IMR-90 (cell line): ENCODE measurements at regions not wholly inside any gene's neighbourhood (a gene's known extent, or its start where the extent isn't known, plus 50 kb on each side); places are given as distances from the start of the nearest gene placed in this dataset.
"Not testable (repeated sequence)": the region's sequence is repeated elsewhere in the genome, so short reads cannot be mapped to it uniquely, and the experiment has no call there.

Source experiments
- ATAC-seq: fragments of 200-7000 bp; cut with Tn5 transposase; 2 replicates; pipeline ENCODE4 v1.9.1; 2020; ENCODE audit warnings: low read depth, mild to moderate bottlenecking, moderate library complexity
- BruUV-seq: library from RNA; stranded (reverse); fragments of 400-500 nt; replicated peaks from 2 replicates; lab custom pipeline; 2021; lab: Mats Ljungman, UMichigan
- CTCF ChIA-PET: fragments of 300-600 bp; formaldehyde crosslinking; extraction: SDS; loops from one replicate; lab custom pipeline; 2021; ENCODE audit warnings: antibody characterized with exemption; lab: Yijun Ruan, JAX
- POLR2A ChIA-PET: fragments of 300-600 bp; sonication (Branson Sonifier 250); formaldehyde crosslinking; loops from one replicate; lab custom pipeline; 2022; ENCODE audit warnings: antibody characterized with exemption; ENCODE audit not compliant: unreplicated experiment; lab: Charles Lee
- DNase-seq: peaks from one replicate; pipeline ENCODE4 v3.0.0; 2013
- H2AFZ ChIP-seq: replicated peaks from 2 replicates; pipeline ENCODE3; 2013; ENCODE audit warnings: low read length, mild to moderate bottlenecking; ENCODE audit not compliant: poor library complexity
- H2AK5ac ChIP-seq: 2 replicates; pipeline ENCODE4 v1.6.1; 2013; ENCODE audit warnings: low read depth, low read length, inconsistent platforms
- H2AK9ac ChIP-seq: replicated peaks from 2 replicates; pipeline ENCODE3; 2013; ENCODE audit warnings: mild to moderate bottlenecking, low read depth, low read length, moderate library complexity; ENCODE audit not compliant: poor library complexity
- H2BK120ac ChIP-seq: 2 replicates; pipeline ENCODE4 v1.6.1; 2013; ENCODE audit warnings: low read depth, low read length, inconsistent platforms
- H2BK15ac ChIP-seq: 3 replicates; pipeline ENCODE4 v1.6.1; 2013; ENCODE audit warnings: low read depth, low read length, inconsistent platforms
- H2BK20ac ChIP-seq: 2 replicates; pipeline ENCODE4 v1.6.1; 2013; ENCODE audit warnings: low read depth, mild to moderate bottlenecking, inconsistent platforms, low read length, moderate library complexity
- H2BK5ac ChIP-seq: 2 replicates; pipeline ENCODE4 v1.6.1; 2013; ENCODE audit warnings: mild to moderate bottlenecking, low read depth, low read length, inconsistent platforms; ENCODE audit not compliant: poor library complexity, severe bottlenecking
- H3K14ac ChIP-seq: replicated peaks from 2 replicates; pipeline ENCODE4 v1.6.1; 2013; ENCODE audit warnings: low read depth, low read length, inconsistent platforms
- H3K18ac ChIP-seq: 2 replicates; pipeline ENCODE4 v1.6.1; 2013; ENCODE audit warnings: low read depth, low read length, control low read depth
- H3K23ac ChIP-seq: 2 replicates; pipeline ENCODE4 v1.6.1; 2013; ENCODE audit warnings: low read depth, low read length, inconsistent platforms
- H3K27ac ChIP-seq: 2 replicates; pipeline ENCODE4 v1.5.1; 2013; ENCODE audit warnings: mild to moderate bottlenecking, control low read depth, low read length; ENCODE audit not compliant: insufficient read depth
- H3K27me3 ChIP-seq: 2 replicates; pipeline ENCODE4 v1.6.1; 2013; ENCODE audit warnings: low read length; ENCODE audit not compliant: control insufficient read depth, insufficient read depth
- H3K36me3 ChIP-seq: 2 replicates; pipeline ENCODE4 v1.6.1; 2013; ENCODE audit warnings: low read length, mixed read lengths; ENCODE audit not compliant: control insufficient read depth, insufficient read depth
- H3K4ac ChIP-seq: 2 replicates; pipeline ENCODE4 v1.6.1; 2013; ENCODE audit warnings: low read depth, low read length, inconsistent platforms
- H3K4me1 ChIP-seq: 2 replicates; pipeline ENCODE4 v1.6.1; 2013; ENCODE audit warnings: low read length, mixed read lengths; ENCODE audit not compliant: control insufficient read depth, insufficient read depth
- H3K4me2 ChIP-seq: 2 replicates; pipeline ENCODE4 v1.6.1; 2013; ENCODE audit warnings: low read depth, mild to moderate bottlenecking, control low read depth, low read length, moderate library complexity
- H3K4me3 ChIP-seq: 2 replicates; pipeline ENCODE4 v1.5.1; 2013; ENCODE audit warnings: low read depth, mild to moderate bottlenecking, control low read depth, low read length, moderate library complexity; ENCODE audit not compliant: insufficient read depth
- H3K56ac ChIP-seq: 2 replicates; pipeline ENCODE4 v1.6.1; 2013; ENCODE audit warnings: low read length, inconsistent platforms; ENCODE audit not compliant: insufficient read depth; ENCODE audit errors: extremely low read depth
- H3K79me1 ChIP-seq, 2 experiments: 2 replicates each; pipeline ENCODE4 v1.6.1; 2013; ENCODE audit warnings: low read length in 2 of 2, inconsistent platforms in 1 of 2, low read depth in 1 of 2
- H3K9ac ChIP-seq: 2 replicates; pipeline ENCODE4 v1.6.1; 2013; ENCODE audit warnings: low read depth, low read length, control low read depth
- H3K9me1 ChIP-seq: 2 replicates; pipeline ENCODE4 v1.6.1; 2013; ENCODE audit warnings: low read length, inconsistent platforms; ENCODE audit not compliant: insufficient read depth
- H3K9me3 ChIP-seq: 2 replicates; pipeline ENCODE4 v1.6.1; 2013; ENCODE audit warnings: low read length; ENCODE audit not compliant: control insufficient read depth, insufficient read depth
- H4K20me1 ChIP-seq: 2 replicates; pipeline ENCODE4 v1.6.1; 2013; ENCODE audit warnings: low read length, inconsistent platforms; ENCODE audit not compliant: insufficient read depth
- H4K5ac ChIP-seq: 2 replicates; pipeline ENCODE4 v1.6.1; 2013; ENCODE audit warnings: mild to moderate bottlenecking, low read depth, low read length, control low read depth
- H4K8ac ChIP-seq, 2 experiments: 2 replicates each; pipeline ENCODE4 v1.6.1; 2013; ENCODE audit warnings: low read depth in 2 of 2, low read length in 2 of 2, control low read depth in 1 of 2, inconsistent platforms in 1 of 2
- H4K91ac ChIP-seq: 2 replicates; pipeline ENCODE4 v1.6.1; 2013; ENCODE audit warnings: low read depth, low read length, inconsistent platforms; ENCODE audit not compliant: insufficient read depth
- WGBS, 2 experiments: methylation state at CpG; one replicate each; pipeline versions ENCODE4 v1.1.5 to v1.1.7; 2013; ENCODE audit warnings: missing lambda C conversion rate in 2 of 2; ENCODE audit not compliant: insufficient read length in 1 of 2; ENCODE audit errors: extremely low coverage in 2 of 2; 5-methylcytosine and 5-hydroxymethylcytosine counted together
- dilution Hi-C: fragments of 300-500 bp; cut with HindIII; formaldehyde crosslinking; loops from one replicate; pipeline ENCODE4 v1.14.3; 2018; ENCODE audit warnings: low sequenced_read_pairs; ENCODE audit not compliant: unreplicated experiment
- in situ Hi-C: fragments of 300-500 bp; cut with MboI; formaldehyde crosslinking; loops from 3 replicates; pipeline ENCODE4 v1.14.3; 2019; ENCODE audit warnings: low sequenced_read_pairs, inconsistent platforms, mixed read lengths
- intact Hi-C: fragments of 100-400 bp; cut with micrococcal nuclease; formaldehyde crosslinking; loops from 2 replicates; pipeline ENCODE4 v1.10.0; 2022

GRCh38 chr5:99043257-99043656, 114.5 kb upstream of the CHD1 start:
- H2BK15ac ChIP-seq, H4K91ac ChIP-seq, H3K9me3 ChIP-seq, H4K20me1 ChIP-seq, H2AK5ac ChIP-seq, H3K56ac ChIP-seq, H3K18ac ChIP-seq, BruUV-seq, DNase-seq, H3K36me3 ChIP-seq, H3K27me3 ChIP-seq, H3K23ac ChIP-seq, POLR2A ChIA-PET, CTCF ChIA-PET, H3K4me3 ChIP-seq, H4K5ac ChIP-seq, intact Hi-C loops, H2AFZ ChIP-seq, H3K9ac ChIP-seq, H3K4ac ChIP-seq, H3K4me2 ChIP-seq, H2BK20ac ChIP-seq, H2BK5ac ChIP-seq, ATAC-seq, H2AK9ac ChIP-seq, H3K9me1 ChIP-seq, dilution Hi-C loops, H3K79me1 ChIP-seq, H3K27ac ChIP-seq, in situ Hi-C loops, H3K4me1 ChIP-seq, H2BK120ac ChIP-seq, H3K14ac ChIP-seq, H4K8ac ChIP-seq: not testable (repeated sequence)
- no CpG with 5 or more reads among the region's 6 CpGs for WGBS, 2 experiments
